Right cardiac atrium (tissue), 5 donors: ENCODE measurements at regions not wholly inside any gene's neighbourhood (a gene's known extent, or its start where the extent isn't known, plus 50 kb on each side); places are given as distances from the start of the nearest gene placed in this dataset.
"Not testable (repeated sequence)": the region's sequence is repeated elsewhere in the genome, so short reads cannot be mapped to it uniquely, and the experiment has no call there.

Experiments used
- ATAC-seq, 2 donors: fragments of 200-7000 bp; cut with Tn5 transposase; one replicate each; pipeline versions ENCODE4 v1.8.0 to v1.9.1; 2020; ENCODE audit warnings: moderate library complexity in 2 of 2, mild to moderate bottlenecking in 1 of 2
- DNase-seq, 3 donors: peaks; one replicate each; pipeline ENCODE4 v3.0.0-alpha.2; 2020
- H3K27ac ChIP-seq: one replicate; pipeline ENCODE4 v1.5.1; 2013; ENCODE audit warnings: mild to moderate bottlenecking, low read length, control low read depth, moderate library complexity
- H3K27me3 ChIP-seq: one replicate; pipeline ENCODE4 v1.6.1; 2013; ENCODE audit not compliant: control insufficient read depth, insufficient read depth
- H3K4me1 ChIP-seq: one replicate; pipeline ENCODE4 v1.6.1; 2013; ENCODE audit warnings: low read length; ENCODE audit not compliant: control insufficient read depth, insufficient read depth
- H3K4me3 ChIP-seq: one replicate; pipeline ENCODE4 v1.5.1; 2013; ENCODE audit warnings: low read length, control low read depth
- H3K9me3 ChIP-seq: one replicate; pipeline ENCODE4 v1.6.1; 2013; ENCODE audit warnings: low read length; ENCODE audit not compliant: control insufficient read depth
- WGBS: extraction: QIAGEN DNeasy Blood & Tissue Kit; methylation state at CpG from one replicate; pipeline ENCODE4 v1.1.7; 2013; 5-methylcytosine and 5-hydroxymethylcytosine counted together
- intact Hi-C, 4 donors: fragments of 100-400 bp; cut with DNase I; formaldehyde crosslinking; loops; one replicate each; pipeline versions ENCODE4 v1.11.0 to v1.14.0; 2022 to 2023
- donor health status: healthy with polysubstance abuse.
- donor health status: DM: no; HTN: yes; CAD: no.
- donor health status: DM: no; HTN: no; CAD: no.
- donor health status: DM: no; HTN: yes; CAD: no; lungs with severe emphysema.
- donor health status: DM: yes; HTN: yes; CAD: no.

DNA sequence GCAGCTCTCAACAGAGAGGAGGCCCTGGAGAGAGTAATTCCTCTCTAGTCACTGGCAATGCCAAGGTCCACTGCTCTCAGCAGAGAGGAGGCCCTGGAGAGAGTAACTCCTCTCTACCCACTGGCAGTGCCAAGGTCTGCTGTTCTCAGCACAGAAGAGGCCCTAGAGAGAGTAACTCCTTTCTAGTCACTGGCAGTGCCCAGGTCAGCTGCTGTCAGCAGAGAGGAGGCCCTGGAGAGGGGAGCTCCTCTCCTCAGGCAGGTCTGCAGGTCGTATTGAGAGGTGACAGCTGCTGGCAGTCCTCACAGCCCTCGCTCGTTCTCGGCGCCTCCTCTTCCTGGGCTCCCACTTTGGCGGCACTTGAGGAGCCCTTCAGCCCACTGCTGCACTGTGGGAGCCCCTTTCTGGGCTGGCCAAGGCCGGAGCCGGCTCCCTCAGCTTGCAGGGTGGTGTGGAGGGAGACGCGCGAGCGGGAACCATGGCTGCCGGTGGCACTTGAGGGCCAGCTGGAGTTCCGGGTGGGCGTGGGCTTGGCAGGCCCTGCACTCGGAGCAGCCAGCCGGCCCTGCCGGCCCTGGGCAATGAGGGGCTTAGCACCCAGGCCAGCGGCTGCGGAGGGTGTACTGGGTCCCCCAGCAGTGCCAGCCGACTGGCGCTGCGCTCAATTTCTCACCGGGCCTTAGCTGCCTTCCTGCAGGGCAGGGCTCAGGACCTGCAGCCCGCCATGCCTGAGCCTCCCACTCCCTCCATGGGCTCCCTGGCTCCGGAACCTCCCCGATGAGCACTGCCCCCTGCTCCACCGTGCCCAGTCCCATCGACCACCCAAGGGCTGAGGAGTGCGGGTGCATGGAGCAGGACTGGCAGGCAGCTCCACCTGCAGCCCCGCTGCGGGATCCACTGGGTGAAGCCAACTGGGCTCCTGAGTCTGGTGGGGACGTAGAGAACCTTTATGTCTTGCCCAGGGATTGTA lies 642.9 kb downstream of the PRR16 start:
- peak in 1 of 3 donors; percentile 27 for DNase-seq
- H3K9me3 ChIP-seq, ATAC-seq, intact Hi-C loops, H3K4me1 ChIP-seq, H3K27me3 ChIP-seq, H3K27ac ChIP-seq, H3K4me3 ChIP-seq: not testable (repeated sequence)
- WGBS = 91% methylated on average over 33 of the region's 33 CpGs

DNA sequence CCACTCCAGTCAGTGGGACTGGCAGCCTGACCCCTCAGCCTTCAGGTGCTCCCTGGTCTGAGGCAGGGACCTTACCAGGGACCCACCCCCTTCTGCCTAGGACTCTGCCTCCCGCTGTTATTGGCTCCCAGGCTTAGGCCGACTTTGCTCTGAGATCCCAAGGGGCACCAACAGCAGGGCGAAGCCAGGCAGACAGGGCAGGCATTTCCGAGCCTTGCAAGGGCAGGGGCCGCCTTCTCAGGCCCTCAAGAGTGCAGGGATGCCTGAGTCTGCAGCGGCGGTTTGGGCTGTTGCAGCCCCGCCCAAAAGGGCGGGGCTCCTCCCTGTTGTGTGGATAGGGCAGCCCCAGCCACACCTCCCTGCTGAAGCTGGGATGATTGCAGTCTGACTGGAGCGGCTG lies 644.6 kb downstream of the PRR16 start:
- Histone ChIP-seq H3K27ac (no peak overlapping the region), H3K4me3 (no peak overlapping the region), H3K27me3 (no peaks in the 10 kb centered on the region), H3K9me3 (no peaks in the 10 kb centered on the region), H3K4me1 (no peaks in the 10 kb centered on the region)
- DNase-seq (peak in 2 of 3 donors; percentile 30 to 32), ATAC-seq (no peak)
- intact Hi-C loops = no loop called here
- WGBS = 75% methylated on average over 10 of the region's 10 CpGs

DNA sequence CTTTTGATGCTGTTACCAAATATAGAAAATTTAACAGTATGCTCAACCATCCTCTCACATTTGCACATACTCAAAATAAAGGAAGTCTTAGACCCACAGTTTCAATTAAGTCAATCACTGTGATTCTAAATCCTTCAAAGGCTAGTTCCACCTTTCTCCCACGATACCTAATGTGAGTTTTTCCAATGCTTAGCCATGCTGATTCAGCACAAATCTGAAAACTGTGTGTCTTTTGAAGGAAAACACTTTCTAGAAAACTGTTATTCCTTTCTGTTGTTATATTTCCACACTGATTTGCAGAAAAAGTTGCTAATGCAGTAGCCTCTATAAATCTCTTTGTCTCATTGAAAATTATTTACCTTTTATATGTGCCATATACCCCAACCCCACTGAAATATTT lies 645.7 kb downstream of the PRR16 start:
- H3K27ac ChIP-seq = no peak overlapping the region
- WGBS = 68% methylated on average over 1 of the region's 1 CpG
- no peaks in the 10 kb centered on the region for H3K27me3 ChIP-seq
- no peak for DNase-seq
- no peaks in the 10 kb centered on the region for H3K4me1 ChIP-seq
- no peaks in the 10 kb centered on the region for H3K9me3 ChIP-seq
- intact Hi-C loops = no loop called here
- H3K4me3 ChIP-seq = no peak overlapping the region
- ATAC-seq = no peak

DNA sequence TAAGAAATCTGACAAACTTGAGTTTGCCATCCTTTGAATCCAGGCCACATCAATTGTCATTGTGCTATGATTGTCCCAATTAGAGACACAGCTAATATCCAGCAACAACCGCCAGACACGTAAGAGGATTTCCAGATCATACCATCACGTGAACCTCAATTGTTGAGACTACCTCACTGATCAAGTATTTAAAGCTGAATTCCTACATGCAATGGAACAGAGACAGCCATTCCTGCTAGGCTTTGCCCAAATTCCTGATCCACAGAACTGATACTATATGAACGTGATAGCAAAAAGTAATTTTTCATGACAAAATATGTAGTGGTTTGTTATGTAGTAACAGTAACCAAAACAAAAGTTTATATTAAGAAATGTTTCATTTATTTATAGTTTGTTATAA lies 657.7 kb downstream of the PRR16 start:
- no peak for DNase-seq
- Histone ChIP-seq H3K9me3 (no peaks in the 10 kb centered on the region), H3K27ac (no peak overlapping the region), H3K4me3 (no peak overlapping the region), H3K27me3 (no peaks in the 10 kb centered on the region), H3K4me1 (no peaks in the 10 kb centered on the region)
- 70% methylated on average over 4 of the region's 4 CpGs for WGBS
- intact Hi-C loops = no loop called here
- ATAC-seq = no peak

DNA sequence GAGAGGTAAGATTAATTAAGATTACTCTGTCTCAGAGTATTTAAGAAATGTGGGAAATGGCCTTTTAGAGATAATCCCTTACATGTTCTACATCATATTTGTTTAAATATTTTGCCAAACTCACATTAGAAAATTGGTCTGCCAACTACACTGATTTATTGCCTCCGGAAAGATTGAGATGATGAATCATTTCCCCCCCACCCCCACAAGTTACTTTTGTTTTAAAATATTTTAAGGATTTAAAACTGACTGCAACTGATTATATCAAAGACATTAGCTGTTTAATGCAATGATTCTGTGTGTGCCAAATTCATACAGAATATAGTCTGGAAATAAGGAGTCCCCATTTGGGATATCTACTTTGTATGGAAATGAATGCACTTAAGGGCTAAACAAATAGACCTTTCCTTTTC lies 674.4 kb downstream of the PRR16 start:
- Histone ChIP-seq H3K9me3 (no peaks in the 10 kb centered on the region), H3K27ac (no peak overlapping the region), H3K4me1 (no peaks in the 10 kb centered on the region), H3K4me3 (no peak overlapping the region), H3K27me3 (no peaks in the 10 kb centered on the region)
- ATAC-seq (no peak), DNase-seq (no peak)
- 43% methylated on average over 1 of the region's 1 CpG for WGBS
- intact Hi-C loops = no loop called here

DNA sequence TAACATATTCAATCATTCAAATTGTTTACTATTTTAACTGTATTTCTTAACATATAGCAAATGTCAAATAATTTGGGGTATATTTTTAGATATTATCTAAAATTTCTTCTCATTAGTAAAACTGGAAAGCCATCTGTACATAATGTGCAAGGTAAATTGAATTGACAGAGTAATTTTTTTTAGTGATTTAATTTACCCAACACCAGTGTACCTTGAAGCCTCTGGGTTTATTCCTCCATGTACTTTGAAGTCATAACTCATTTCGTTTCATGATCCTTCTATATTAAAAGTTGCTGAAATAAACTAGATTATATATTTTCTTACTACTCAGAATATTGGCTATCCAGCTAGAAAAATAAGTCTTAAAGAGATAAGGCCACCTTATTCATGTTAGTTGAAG lies 674.9 kb downstream of the PRR16 start:
- Histone ChIP-seq H3K4me1 (no peaks in the 10 kb centered on the region), H3K27ac (no peak overlapping the region), H3K4me3 (no peak overlapping the region), H3K9me3 (no peaks in the 10 kb centered on the region), H3K27me3 (no peaks in the 10 kb centered on the region)
- DNase-seq (no peak), ATAC-seq (no peak)
- WGBS = 56% methylated on average over 1 of the region's 1 CpG
- intact Hi-C loops = no loop called here

DNA sequence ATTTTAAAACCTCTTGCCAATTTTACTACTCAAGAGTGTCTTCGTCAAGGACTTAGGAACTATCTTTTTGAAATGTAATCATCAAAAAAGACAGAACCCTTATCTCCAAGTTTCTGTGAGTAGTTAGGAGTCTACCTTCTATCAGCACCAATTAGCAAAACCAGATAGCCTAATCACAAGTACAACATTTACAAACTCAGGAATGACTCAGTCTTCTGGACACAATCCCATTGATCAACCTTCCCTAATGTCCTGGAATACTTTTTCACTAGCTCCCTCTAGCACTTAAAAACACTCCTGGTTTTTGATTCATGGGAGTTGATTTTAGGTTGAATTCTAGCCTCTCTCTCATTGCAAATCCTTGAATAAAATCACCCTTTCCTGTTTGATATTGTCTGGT lies 680.7 kb downstream of the PRR16 start:
- 17% methylated on average over 1 of the region's 1 CpG for WGBS
- intact Hi-C loops = no loop called here
- no peaks in the 10 kb centered on the region for H3K27me3 ChIP-seq
- DNase-seq (no peak), ATAC-seq (no peak)
- H3K4me3 ChIP-seq = no peak overlapping the region
- no peaks in the 10 kb centered on the region for H3K4me1 ChIP-seq
- H3K9me3 ChIP-seq = no peaks in the 10 kb centered on the region
- H3K27ac ChIP-seq = no peak overlapping the region

DNA sequence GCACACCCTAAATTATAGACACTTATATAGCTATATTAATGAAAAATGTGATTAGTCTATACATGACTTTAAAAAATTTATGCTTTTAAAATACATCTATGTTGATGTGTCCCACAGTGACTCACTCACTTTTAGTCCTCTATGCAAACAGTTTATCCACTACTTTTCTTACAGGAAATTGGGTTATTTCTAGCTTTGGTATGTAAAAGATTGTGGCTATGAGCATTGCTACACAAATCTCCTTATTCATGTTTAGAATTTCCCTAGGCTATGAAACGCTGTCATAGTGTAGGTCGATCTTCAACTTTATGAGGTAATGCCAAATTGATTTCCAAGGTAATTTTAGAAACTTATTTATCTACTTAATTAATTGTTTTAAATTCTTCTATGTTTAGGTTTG lies 687.4 kb downstream of the PRR16 start:
- intact Hi-C loops = no loop called here
- ATAC-seq (no peak), DNase-seq (no peak)
- Histone ChIP-seq H3K4me1 (no peaks in the 10 kb centered on the region), H3K4me3 (no peak overlapping the region), H3K27me3 (no peaks in the 10 kb centered on the region), H3K9me3 (no peaks in the 10 kb centered on the region), H3K27ac (no peak overlapping the region)
- 90% methylated on average over 2 of the region's 2 CpGs for WGBS

DNA sequence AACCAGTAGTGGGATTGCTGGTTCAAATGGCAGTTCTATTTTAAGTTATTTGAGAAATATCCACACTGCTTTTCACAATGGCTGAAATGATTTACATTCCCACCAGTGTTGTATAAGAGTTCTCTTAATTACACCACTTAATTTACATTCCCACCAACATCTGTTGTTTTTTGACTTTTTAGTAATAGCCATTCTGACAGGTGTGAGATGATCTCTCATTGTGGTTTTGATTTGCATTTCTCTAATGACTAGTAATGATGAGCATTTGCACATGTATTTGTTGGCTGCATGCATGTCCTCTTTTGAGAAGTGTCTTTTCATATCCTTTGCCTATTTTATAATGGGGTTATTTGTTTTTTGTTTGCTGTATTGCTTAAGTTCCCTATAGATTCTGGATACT lies 688.3 kb downstream of the PRR16 start:
- no peaks in the 10 kb centered on the region for H3K9me3 ChIP-seq
- H3K4me1 ChIP-seq = no peaks in the 10 kb centered on the region
- intact Hi-C loops = no loop called here
- ATAC-seq (no peak), DNase-seq (no peak)
- H3K27ac ChIP-seq = no peak overlapping the region
- no peak overlapping the region for H3K4me3 ChIP-seq
- no peaks in the 10 kb centered on the region for H3K27me3 ChIP-seq

DNA sequence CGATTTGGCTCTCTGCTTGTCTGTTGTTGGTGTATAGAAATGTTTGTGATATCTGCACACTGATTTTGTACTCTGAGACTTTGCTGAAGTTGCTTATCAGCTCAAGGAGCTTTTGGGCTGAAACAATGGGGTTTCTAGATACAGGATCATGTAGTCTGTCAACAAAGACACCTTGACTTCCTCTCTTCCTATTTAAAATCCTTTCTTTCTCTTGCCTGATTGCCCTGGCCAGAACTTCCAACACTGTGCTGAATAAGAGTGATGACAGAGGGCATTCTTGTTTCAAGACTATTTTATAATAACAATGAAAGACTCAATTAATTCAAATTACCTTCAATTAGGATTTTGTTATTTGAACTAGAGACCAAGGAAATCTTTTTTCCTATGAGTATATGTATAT lies 692.5 kb downstream of the PRR16 start:
- Histone ChIP-seq H3K4me1 (no peaks in the 10 kb centered on the region), H3K27ac (no peak overlapping the region), H3K27me3 (no peaks in the 10 kb centered on the region), H3K4me3 (no peak overlapping the region), H3K9me3 (no peaks in the 10 kb centered on the region)
- DNase-seq = no peak
- no peak for ATAC-seq
- WGBS = 68% methylated on average over 1 of the region's 1 CpG
- intact Hi-C loops = no loop called here

DNA sequence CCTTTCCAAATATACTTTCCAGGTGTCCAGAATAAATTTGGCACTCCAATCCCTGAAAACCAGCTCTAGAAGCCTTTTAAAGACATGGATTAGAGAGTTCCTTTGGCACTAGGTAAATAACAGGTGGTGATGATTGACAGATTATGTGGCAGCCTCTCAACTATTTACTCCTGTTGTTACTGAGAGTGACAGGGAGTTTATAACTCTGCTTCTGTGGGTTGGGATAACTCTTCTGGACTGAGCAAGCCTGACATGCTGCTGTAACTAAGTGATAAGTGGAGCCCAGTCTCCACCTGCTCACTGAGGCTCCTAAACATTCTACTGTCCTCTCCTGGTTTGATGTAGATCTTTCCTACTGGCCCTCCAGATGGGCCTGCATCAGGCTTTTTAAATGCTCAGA lies 693.2 kb upstream of the FTMT start:
- Histone ChIP-seq H3K27me3 (no peaks in the 10 kb centered on the region), H3K4me3 (no peak overlapping the region), H3K9me3 (no peaks in the 10 kb centered on the region), H3K4me1 (no peaks in the 10 kb centered on the region), H3K27ac (no peak overlapping the region)
- ATAC-seq (no peak), DNase-seq (no peak)
- intact Hi-C loops = no loop called here

DNA sequence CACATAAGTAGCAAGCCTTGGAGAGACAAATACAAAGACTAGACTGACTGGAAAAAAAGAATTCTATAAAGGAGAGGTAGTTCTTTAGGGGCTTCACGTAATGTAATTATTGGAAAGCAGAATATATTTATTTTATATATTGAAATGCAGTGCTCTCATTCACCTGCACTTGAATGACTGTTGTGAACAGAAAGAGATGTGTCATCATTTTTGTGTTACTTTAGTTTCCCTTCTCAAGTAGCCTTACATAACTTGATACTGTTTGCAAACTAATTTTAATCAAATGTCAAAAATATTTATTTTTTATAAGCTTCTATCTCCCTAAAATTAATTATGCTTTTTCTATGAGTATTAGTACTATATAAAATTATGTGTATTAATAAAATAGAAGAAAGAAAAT lies 691.1 kb upstream of the FTMT start:
- 77% methylated on average over 1 of the region's 1 CpG for WGBS
- H3K27me3 ChIP-seq = no peaks in the 10 kb centered on the region
- H3K9me3 ChIP-seq = no peaks in the 10 kb centered on the region
- ATAC-seq (no peak), DNase-seq (no peak)
- H3K27ac ChIP-seq = no peak overlapping the region
- no peaks in the 10 kb centered on the region for H3K4me1 ChIP-seq
- H3K4me3 ChIP-seq = no peak overlapping the region
- intact Hi-C loops = no loop called here
